SK-N-SH (cell line): ENCODE measurements at regions not wholly inside any gene's neighbourhood (a gene's known extent, or its start where the extent isn't known, plus 50 kb on each side); places are given as distances from the start of the nearest gene placed in this dataset.

Experiments
- CTCF ChIA-PET: fragments of 300-600, 350-600 bp; formaldehyde crosslinking; extraction: SDS; loops from one replicate; lab custom pipeline; 2021; lab: Yijun Ruan, JAX
- POLR2A ChIA-PET: fragments of 350-600 bp; sonication (Branson Sonifier 250); formaldehyde crosslinking; extraction: SDS; loops from one replicate; lab custom pipeline; 2020; ENCODE audit warnings: antibody characterized with exemption, inconsistent platforms; lab: Yijun Ruan, JAX
- DNase-seq: peaks from one replicate; pipeline ENCODE4 v3.0.0; 2012
- H2AFZ ChIP-seq: fragments of 200-600 bp; sonication (generic); 2 replicates; pipeline ENCODE4 v1.8.1; 2016; ENCODE audit warnings: antibody characterized with exemption, mild to moderate bottlenecking, low read depth
- H3F3A ChIP-seq: fragments of 200-600 bp; sonication (generic); replicated peaks from 2 replicates; pipeline ENCODE3; 2016; ENCODE audit warnings: antibody characterized with exemption, mild to moderate bottlenecking; ENCODE audit not compliant: insufficient read depth
- H3K27ac ChIP-seq, 2 experiments: fragments of 200-500 bp in 1 of 2; fragments of 200-600 bp in 1 of 2; sonication (Bioruptor generic) in 1 of 2; sonication (generic), shearing (Covaris generic) in 1 of 2; 2 replicates each; pipeline versions ENCODE4 v1.5.1 to v1.6.1; 2014 to 2016; ENCODE audit warnings: low read depth in 2 of 2, inconsistent platforms in 1 of 2, low read length in 1 of 2, mild to moderate bottlenecking in 1 of 2, mixed read lengths in 1 of 2
- H3K27me3 ChIP-seq: fragments of 200-600 bp; sonication (generic), shearing (Covaris generic); 2 replicates; pipeline ENCODE4 v1.6.1; 2016; ENCODE audit warnings: mixed run types; ENCODE audit not compliant: insufficient read depth
- H3K36me3 ChIP-seq, 2 experiments: fragments of 200-500 bp in 1 of 2; fragments of 200-600 bp in 1 of 2; sonication (Bioruptor generic) in 1 of 2; sonication (generic) in 1 of 2; replicated peaks in 1 of 2; 2 replicates each; pipeline versions ENCODE3 to v1.5.1; 2014 to 2016; ENCODE audit warnings: low read length in 1 of 2, mild to moderate bottlenecking in 1 of 2; ENCODE audit not compliant: insufficient read depth in 2 of 2, control insufficient read depth in 1 of 2
- H3K4me1 ChIP-seq, 2 experiments: fragments of 200-500 bp in 1 of 2; fragments of 200-600 bp in 1 of 2; sonication (Bioruptor generic) in 1 of 2; sonication (generic), shearing (Covaris generic) in 1 of 2; 2 replicates each; pipeline versions ENCODE4 v1.5.1 to v1.6.1; 2014 to 2016; ENCODE audit warnings: low read depth in 1 of 2, low read length in 1 of 2, mixed run types in 1 of 2; ENCODE audit not compliant: insufficient read depth in 2 of 2, control insufficient read depth in 1 of 2
- H3K4me2 ChIP-seq: fragments of 200-600 bp; sonication (generic), shearing (Covaris generic); 2 replicates; pipeline ENCODE4 v1.6.1; 2017; ENCODE audit warnings: mixed run types
- H3K4me3 ChIP-seq, 2 experiments: fragments of 200-500 bp in 1 of 2; fragments of 200-600 bp in 1 of 2; sonication (Bioruptor generic) in 1 of 2; sonication (generic), shearing (Covaris generic) in 1 of 2; 2 replicates each; pipeline versions ENCODE4 v1.5.1 to v1.8.1; 2014 to 2016; ENCODE audit warnings: low read depth in 2 of 2, inconsistent platforms in 1 of 2, low read length in 1 of 2, mild to moderate bottlenecking in 1 of 2, mixed read lengths in 1 of 2, moderate library complexity in 1 of 2
- H3K79me2 ChIP-seq: fragments of 200-600 bp; sonication (generic); 2 replicates; pipeline ENCODE4 v1.8.1; 2017; ENCODE audit warnings: mild to moderate bottlenecking; ENCODE audit not compliant: insufficient read depth
- H3K9ac ChIP-seq: fragments of 200-600 bp; sonication (generic); 2 replicates; pipeline ENCODE4 v1.6.1; 2017; ENCODE audit warnings: mixed run types
- H3K9me2 ChIP-seq: fragments of 200-600 bp; sonication (generic); 2 replicates; pipeline ENCODE4 v1.6.1; 2017; ENCODE audit warnings: mixed run types
- H3K9me3 ChIP-seq: fragments of 200-600 bp; sonication (generic); 2 replicates; pipeline ENCODE4 v1.6.1; 2017; ENCODE audit warnings: mixed run types, mild to moderate bottlenecking, moderate library complexity
- H4K20me1 ChIP-seq: fragments of 200-600 bp; sonication (generic); 2 replicates; pipeline ENCODE4 v1.6.1; 2017; ENCODE audit warnings: mild to moderate bottlenecking, mixed run types; ENCODE audit not compliant: insufficient read depth
- EP300 ChIP-seq, 2 experiments: IDR thresholded peaks; 2 replicates each; pipeline versions ENCODE4 v1.4.0 to v1.6.1; 2012; ENCODE audit warnings: borderline replicate concordance in 1 of 2, low read depth in 1 of 2, low read length in 1 of 2
- EZH2phosphoT487 ChIP-seq: fragments of 200-600 bp; sonication (generic); IDR thresholded peaks from 2 replicates; pipeline ENCODE4 v1.6.1; 2017; ENCODE audit warnings: low read depth, mixed run types, mild to moderate bottlenecking, antibody characterized with exemption, moderate library complexity, borderline replicate concordance
- FOXJ3 ChIP-seq: sonication (generic); formaldehyde crosslinking; IDR thresholded peaks from 2 replicates; pipeline ENCODE4 v1.5.1; 2020; ENCODE audit warnings: mild to moderate bottlenecking, missing genetic modification reagents
- FOXM1 ChIP-seq: IDR thresholded peaks from 2 replicates; pipeline ENCODE4 v1.4.0; 2012; ENCODE audit warnings: low read depth, mild to moderate bottlenecking
- GABPA ChIP-seq: IDR thresholded peaks from 2 replicates; pipeline ENCODE4 v1.4.0; 2012; ENCODE audit warnings: low read depth, mild to moderate bottlenecking
- IRF3 ChIP-seq: fragments of 150-350 bp; IDR thresholded peaks from 2 replicates; pipeline ENCODE4 v1.6.1; 2016; ENCODE audit warnings: mild to moderate bottlenecking, low read depth, low read length
- JUND ChIP-seq: IDR thresholded peaks from 2 replicates; pipeline ENCODE4 v1.4.0; 2012
- MXI1 ChIP-seq: IDR thresholded peaks from 2 replicates; pipeline ENCODE4 v1.6.1; 2012; ENCODE audit warnings: mild to moderate bottlenecking, low read depth, low read length, improper control_type of control experiment
- POLR2AphosphoS5 ChIP-seq: IDR thresholded peaks from 2 replicates; pipeline ENCODE4 v1.6.1; 2012; ENCODE audit warnings: low read depth, low read length
- RAD21 ChIP-seq: IDR thresholded peaks from 2 replicates; pipeline ENCODE4 v1.6.1; 2012; ENCODE audit warnings: mild to moderate bottlenecking, low read length
- RCOR1 ChIP-seq: fragments of 150-350 bp; IDR thresholded peaks from 2 replicates; pipeline ENCODE4 v1.6.1; 2017; ENCODE audit warnings: antibody characterized with exemption, low read length
- USF2 ChIP-seq: fragments of 150-350 bp; IDR thresholded peaks from 2 replicates; pipeline ENCODE4 v1.6.1; 2017; ENCODE audit warnings: antibody characterized with exemption, low read length, low read depth, borderline replicate concordance
- WGBS: methylation state at CpG from one replicate; pipeline ENCODE4 v1.1.6; 2017; ENCODE audit warnings: low lambda C conversion rate; 5-methylcytosine and 5-hydroxymethylcytosine counted together
- TF ChIP-seq, protein P1 (sequence below): fragments of 200-600 bp; sonication (generic); IDR thresholded peaks from 2 replicates; pipeline ENCODE4 v1.6.1; 2017; ENCODE audit warnings: antibody characterized with exemption, mild to moderate bottlenecking, moderate library complexity
- TF ChIP-seq, protein P2 (sequence below): IDR thresholded peaks from 2 replicates; pipeline ENCODE4 v1.4.0; 2012; ENCODE audit warnings: low read depth
- TF ChIP-seq, protein P3 (sequence below): IDR thresholded peaks from 2 replicates; pipeline ENCODE4 v1.4.0; 2012; ENCODE audit warnings: low read depth, borderline replicate concordance

- Histone ChIP-seq H2AFZ (no peak overlapping the region), H3F3A (no peaks in the 10 kb centered on the region), H3K27ac (no peak overlapping the region), H4K20me1 (no peaks in the 10 kb centered on the region), H3K79me2 (no peaks in the 10 kb centered on the region), H3K36me3 (no peaks in the 10 kb centered on the region), H3K9me2 (no peaks in the 10 kb centered on the region), H3K4me2 (no peak overlapping the region), H3K4me3 (no peak overlapping the region), H3K9me3 (no peaks in the 10 kb centered on the region), H3K4me1 (peaks cover 2 to 22% of the 10 kb centered on the region in 2 experiments; a peak in 2 of 4 replicates), H3K9ac (no peak overlapping the region)
- 78% methylated on average over 10 of the region's 10 CpGs for WGBS
- no peak for DNase-seq
- ChIA-PET POLR2A (no interaction called here), CTCF (interaction anchor here (0.7 kb wide), 1 partner anchor 244 kb away, joined by 3 read pairs; no protein-coding TSS in a partner anchor)
- no peak for TF ChIP-seq JUND
- TF ChIP-seq IRF3: no peak
- no peak for TF ChIP-seq RAD21
- TF ChIP-seq EP300 (IDR thresholded peaks at IDR 0.05; ENCODE audit: borderline replicate concordance in 1 of 2, low read depth in 1 of 2, low read length in 1 of 2): no peak
- TF ChIP-seq MXI1: no peak
- no peak for TF ChIP-seq EZH2phosphoT487
- TF ChIP-seq GABPA: no peak
- TF ChIP-seq, protein P1, sequence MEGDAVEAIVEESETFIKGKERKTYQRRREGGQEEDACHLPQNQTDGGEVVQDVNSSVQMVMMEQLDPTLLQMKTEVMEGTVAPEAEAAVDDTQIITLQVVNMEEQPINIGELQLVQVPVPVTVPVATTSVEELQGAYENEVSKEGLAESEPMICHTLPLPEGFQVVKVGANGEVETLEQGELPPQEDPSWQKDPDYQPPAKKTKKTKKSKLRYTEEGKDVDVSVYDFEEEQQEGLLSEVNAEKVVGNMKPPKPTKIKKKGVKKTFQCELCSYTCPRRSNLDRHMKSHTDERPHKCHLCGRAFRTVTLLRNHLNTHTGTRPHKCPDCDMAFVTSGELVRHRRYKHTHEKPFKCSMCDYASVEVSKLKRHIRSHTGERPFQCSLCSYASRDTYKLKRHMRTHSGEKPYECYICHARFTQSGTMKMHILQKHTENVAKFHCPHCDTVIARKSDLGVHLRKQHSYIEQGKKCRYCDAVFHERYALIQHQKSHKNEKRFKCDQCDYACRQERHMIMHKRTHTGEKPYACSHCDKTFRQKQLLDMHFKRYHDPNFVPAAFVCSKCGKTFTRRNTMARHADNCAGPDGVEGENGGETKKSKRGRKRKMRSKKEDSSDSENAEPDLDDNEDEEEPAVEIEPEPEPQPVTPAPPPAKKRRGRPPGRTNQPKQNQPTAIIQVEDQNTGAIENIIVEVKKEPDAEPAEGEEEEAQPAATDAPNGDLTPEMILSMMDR: no peak
- no peak for TF ChIP-seq FOXJ3 (CRISPR knock-in tag)
- TF ChIP-seq USF2: no peak
- no peak for TF ChIP-seq POLR2AphosphoS5
- TF ChIP-seq, protein P2, sequence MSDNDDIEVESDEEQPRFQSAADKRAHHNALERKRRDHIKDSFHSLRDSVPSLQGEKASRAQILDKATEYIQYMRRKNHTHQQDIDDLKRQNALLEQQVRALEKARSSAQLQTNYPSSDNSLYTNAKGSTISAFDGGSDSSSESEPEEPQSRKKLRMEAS: no peak
- TF ChIP-seq, protein P3, sequence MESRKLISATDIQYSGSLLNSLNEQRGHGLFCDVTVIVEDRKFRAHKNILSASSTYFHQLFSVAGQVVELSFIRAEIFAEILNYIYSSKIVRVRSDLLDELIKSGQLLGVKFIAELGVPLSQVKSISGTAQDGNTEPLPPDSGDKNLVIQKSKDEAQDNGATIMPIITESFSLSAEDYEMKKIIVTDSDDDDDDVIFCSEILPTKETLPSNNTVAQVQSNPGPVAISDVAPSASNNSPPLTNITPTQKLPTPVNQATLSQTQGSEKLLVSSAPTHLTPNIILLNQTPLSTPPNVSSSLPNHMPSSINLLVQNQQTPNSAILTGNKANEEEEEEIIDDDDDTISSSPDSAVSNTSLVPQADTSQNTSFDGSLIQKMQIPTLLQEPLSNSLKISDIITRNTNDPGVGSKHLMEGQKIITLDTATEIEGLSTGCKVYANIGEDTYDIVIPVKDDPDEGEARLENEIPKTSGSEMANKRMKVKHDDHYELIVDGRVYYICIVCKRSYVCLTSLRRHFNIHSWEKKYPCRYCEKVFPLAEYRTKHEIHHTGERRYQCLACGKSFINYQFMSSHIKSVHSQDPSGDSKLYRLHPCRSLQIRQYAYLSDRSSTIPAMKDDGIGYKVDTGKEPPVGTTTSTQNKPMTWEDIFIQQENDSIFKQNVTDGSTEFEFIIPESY: no peak
- no peak for TF ChIP-seq FOXM1
- TF ChIP-seq RCOR1: no peak
- TF ChIP-seq, all 33 proteins: peak for 0
- H3K27me3 ChIP-seq: peaks cover 25% of the 10 kb centered on the region
These were observed 74.2 kb downstream of the TSPAN17 start for GRCh38 chr5:176721509-176721908.
